BJ (cell line): ENCODE measurements at regions not wholly inside any gene's neighbourhood (a gene's known extent, or its start where the extent isn't known, plus 50 kb on each side); places are given as distances from the start of the nearest gene placed in this dataset.

Experiments used
- CTCF ChIA-PET: fragments of 350-600 bp; formaldehyde crosslinking; extraction: SDS; loops from one replicate; lab custom pipeline; 2021; ENCODE audit warnings: antibody characterized with exemption, inconsistent platforms; lab: Yijun Ruan, JAX
- POLR2A ChIA-PET: fragments of 300-600 bp; sonication (Branson Sonifier 250); formaldehyde crosslinking; extraction: SDS; loops from one replicate; lab custom pipeline; 2021; ENCODE audit warnings: antibody characterized with exemption; lab: Charles Lee
- DNase-seq: peaks from one replicate; pipeline ENCODE4 v3.0.0-alpha.2; 2011; ENCODE audit warnings: low read depth
- H3K27me3 ChIP-seq: 2 replicates; pipeline ENCODE4 v1.6.0; 2011; ENCODE audit warnings: low read length; ENCODE audit not compliant: control insufficient read depth, insufficient read depth
- H3K36me3 ChIP-seq: 2 replicates; pipeline ENCODE4 v1.5.1; 2011; ENCODE audit warnings: low read length; ENCODE audit not compliant: control insufficient read depth, insufficient read depth
- H3K4me3 ChIP-seq: 2 replicates; pipeline ENCODE4 v1.5.1; 2011; ENCODE audit warnings: low read depth, mild to moderate bottlenecking, control low read depth, low read length
- TF ChIP-seq, protein P1 (sequence below): IDR thresholded peaks from 2 replicates; pipeline ENCODE4 v1.5.1; 2011; ENCODE audit warnings: low read depth, mild to moderate bottlenecking, control low read depth, inconsistent platforms, low read length, moderate library complexity; ENCODE audit not compliant: insufficient read depth

DNA sequence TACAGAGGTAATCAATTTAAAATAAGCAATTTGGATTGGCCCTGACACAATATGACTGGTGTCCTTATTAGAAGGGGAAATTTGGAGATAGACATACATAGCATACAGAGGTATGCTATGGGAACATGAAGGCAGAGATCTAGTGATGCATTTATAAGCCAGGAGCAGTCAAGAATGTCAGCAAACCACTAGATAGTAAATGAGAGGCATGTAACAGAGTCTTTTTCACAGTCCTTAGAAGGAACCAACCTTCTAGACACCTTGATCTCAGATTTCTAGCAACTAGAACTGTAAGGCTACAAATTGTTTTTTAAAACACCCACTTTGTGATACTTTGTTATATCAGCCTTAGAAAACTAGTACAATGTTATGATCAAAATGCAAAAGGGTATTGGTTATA, 54.3 kb upstream of the CA10 start:
- TF ChIP-seq, protein P1, sequence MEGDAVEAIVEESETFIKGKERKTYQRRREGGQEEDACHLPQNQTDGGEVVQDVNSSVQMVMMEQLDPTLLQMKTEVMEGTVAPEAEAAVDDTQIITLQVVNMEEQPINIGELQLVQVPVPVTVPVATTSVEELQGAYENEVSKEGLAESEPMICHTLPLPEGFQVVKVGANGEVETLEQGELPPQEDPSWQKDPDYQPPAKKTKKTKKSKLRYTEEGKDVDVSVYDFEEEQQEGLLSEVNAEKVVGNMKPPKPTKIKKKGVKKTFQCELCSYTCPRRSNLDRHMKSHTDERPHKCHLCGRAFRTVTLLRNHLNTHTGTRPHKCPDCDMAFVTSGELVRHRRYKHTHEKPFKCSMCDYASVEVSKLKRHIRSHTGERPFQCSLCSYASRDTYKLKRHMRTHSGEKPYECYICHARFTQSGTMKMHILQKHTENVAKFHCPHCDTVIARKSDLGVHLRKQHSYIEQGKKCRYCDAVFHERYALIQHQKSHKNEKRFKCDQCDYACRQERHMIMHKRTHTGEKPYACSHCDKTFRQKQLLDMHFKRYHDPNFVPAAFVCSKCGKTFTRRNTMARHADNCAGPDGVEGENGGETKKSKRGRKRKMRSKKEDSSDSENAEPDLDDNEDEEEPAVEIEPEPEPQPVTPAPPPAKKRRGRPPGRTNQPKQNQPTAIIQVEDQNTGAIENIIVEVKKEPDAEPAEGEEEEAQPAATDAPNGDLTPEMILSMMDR: no peak
- ChIA-PET CTCF (no interaction called here), POLR2A (no interaction called here)
- no peak for DNase-seq
- H3K27me3 ChIP-seq: no peaks in the 10 kb centered on the region
- no peaks in the 10 kb centered on the region for H3K36me3 ChIP-seq
- H3K4me3 ChIP-seq: no peak overlapping the region

DNA sequence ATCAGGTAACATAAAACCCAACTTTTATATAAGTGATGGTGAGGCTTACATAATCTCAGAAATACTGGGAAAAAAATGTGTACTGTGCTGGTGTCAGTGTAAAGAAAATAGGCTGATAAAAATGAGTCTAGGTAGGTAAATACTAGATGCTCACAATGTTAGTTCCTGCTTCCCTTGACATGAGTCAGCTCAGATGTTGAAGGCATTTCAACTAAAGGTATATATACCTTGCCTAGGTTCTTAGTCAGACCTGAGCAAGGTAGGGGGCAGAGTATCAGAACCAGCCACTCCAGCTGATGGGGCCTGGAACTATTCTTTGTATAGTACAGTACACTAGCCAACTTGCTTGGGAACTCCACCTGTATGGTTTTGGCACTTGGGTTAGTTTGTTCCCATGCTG, 51.0 kb upstream of the CA10 start:
- DNase-seq: no peak
- no peak overlapping the region for H3K4me3 ChIP-seq
- CTCF ChIA-PET: no interaction called here
- H3K36me3 ChIP-seq: no peaks in the 10 kb centered on the region
- H3K27me3 ChIP-seq: no peaks in the 10 kb centered on the region
- TF ChIP-seq, protein P1: no peak
- POLR2A ChIA-PET: no interaction called here
